WTC11 (cell line): ENCODE measurements at regions not wholly inside any gene's neighbourhood (a gene's known extent, or its start where the extent isn't known, plus 50 kb on each side); places are given as distances from the start of the nearest gene placed in this dataset.

ENCODE experiments used
- CBFB ChIP-seq: sonication (generic); formaldehyde crosslinking; IDR thresholded peaks from 2 replicates; pipeline ENCODE4 v1.8.1; 2022; ENCODE audit warnings: mild to moderate bottlenecking, low read depth, missing genetic modification reagents
- CREB1 ChIP-seq: sonication (generic); formaldehyde crosslinking; IDR thresholded peaks from 2 replicates; pipeline ENCODE4 v1.8.0; 2023; ENCODE audit warnings: mild to moderate bottlenecking, missing genetic modification reagents
- CTCF ChIP-seq: fragments of 200-600 bp; IDR thresholded peaks from 2 replicates; pipeline ENCODE4 v1.8.0; 2022; ENCODE audit warnings: antibody characterized with exemption
- ERG ChIP-seq: fragments of 250-450 bp; sonication (Bioruptor Pico); IDR thresholded peaks from 2 replicates; pipeline ENCODE4 v1.8.0; 2021; ENCODE audit warnings: mild to moderate bottlenecking
- GABPB1 ChIP-seq: sonication (generic); formaldehyde crosslinking; IDR thresholded peaks from 2 replicates; pipeline ENCODE4 v1.8.1; 2023; ENCODE audit warnings: mild to moderate bottlenecking, missing genetic modification reagents
- KAT7 ChIP-seq: sonication (generic); formaldehyde crosslinking; IDR thresholded peaks from 2 replicates; pipeline ENCODE4 v1.8.1; 2023; ENCODE audit warnings: missing genetic modification reagents, mild to moderate bottlenecking, borderline replicate concordance
- NFYB ChIP-seq: sonication (generic); formaldehyde crosslinking; conservative IDR thresholded peaks from 2 replicates; pipeline ENCODE4 v1.8.0; 2022; ENCODE audit warnings: low read depth, missing genetic modification reagents
- NR2C2 ChIP-seq: sonication (generic); formaldehyde crosslinking; IDR thresholded peaks from 2 replicates; pipeline ENCODE4 v1.8.0; 2022; ENCODE audit warnings: mild to moderate bottlenecking, missing genetic modification reagents
- PRDM15 ChIP-seq: sonication (generic); formaldehyde crosslinking; IDR thresholded peaks from 2 replicates; pipeline ENCODE4 v1.8.0; 2022; ENCODE audit warnings: missing genetic modification reagents
- PREB ChIP-seq: sonication (generic); formaldehyde crosslinking; IDR thresholded peaks from 2 replicates; pipeline ENCODE4 v1.8.1; 2022; ENCODE audit warnings: mild to moderate bottlenecking, missing genetic modification reagents, moderate library complexity, borderline replicate concordance
- RELA ChIP-seq: sonication (generic); formaldehyde crosslinking; IDR thresholded peaks from 2 replicates; pipeline ENCODE4 v1.8.1; 2022; ENCODE audit warnings: missing genetic modification reagents, mild to moderate bottlenecking, borderline replicate concordance
- TEAD4 ChIP-seq: sonication (generic); formaldehyde crosslinking; IDR thresholded peaks from 2 replicates; pipeline ENCODE4 v1.8.0; 2022; ENCODE audit warnings: mild to moderate bottlenecking, missing genetic modification reagents

GRCh38 chr5:121386334-121386733, 465.3 kb upstream of the FTMT start:
- TF ChIP-seq ERG (CRISPR knock-in tag), result no peak
- no peak for TF ChIP-seq CTCF
- TF ChIP-seq NR2C2 (CRISPR knock-in tag), result no peak
- TF ChIP-seq TEAD4, result no peak
- TF ChIP-seq CREB1, result no peak
- TF ChIP-seq PREB (CRISPR knock-in tag), result no peak
- no peak for TF ChIP-seq KAT7
- no peak for TF ChIP-seq RELA (CRISPR knock-in tag)
- no peak for TF ChIP-seq CBFB (CRISPR knock-in tag)
- no peak for TF ChIP-seq PRDM15 (CRISPR knock-in tag)
- TF ChIP-seq NFYB (CRISPR knock-in tag), result no peak
- no peak for TF ChIP-seq GABPB1
